ENCODE measurements at regions not wholly inside any gene's neighbourhood (a gene's known extent, or its start where the extent isn't known, plus 50 kb on each side); places are given as distances from the start of the nearest gene placed in this dataset.
"Not testable (repeated sequence)": the region's sequence is repeated elsewhere in the genome, so short reads cannot be mapped to it uniquely, and the experiment has no call there.

DNA sequence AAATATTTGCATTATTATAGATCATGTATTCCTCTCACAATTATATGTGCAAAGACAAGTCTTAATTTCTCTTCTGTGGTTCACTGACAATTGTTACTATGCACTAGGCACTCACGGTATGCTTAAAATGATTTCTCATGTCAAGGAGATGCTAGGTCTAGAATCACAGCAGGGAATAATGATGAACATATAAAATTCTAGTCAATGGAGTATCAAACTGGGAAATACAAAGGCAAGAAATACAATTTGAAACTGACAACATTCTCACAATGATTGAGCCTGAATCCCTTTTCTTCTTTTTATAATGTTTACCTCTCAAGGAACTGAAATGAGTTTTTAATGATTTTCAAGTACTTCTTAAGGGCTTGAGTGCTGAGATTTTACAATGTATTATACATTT lies 302.3 kb upstream of the GRAMD2B start:
- H3K27ac ChIP-seq, result no peak overlapping the region
- no peak for DNase-seq (ENCODE audit: low spot score in 2 of 2)
- 89% methylated on average over 1 of the region's 1 CpG for WGBS
- no peaks in the 10 kb centered on the region for H3K27me3 ChIP-seq
- TF ChIP-seq POLR2AphosphoS5 (IDR thresholded peaks at IDR 0.05) (no peak), EP300 (IDR thresholded peaks at IDR 0.05) (no peak)
- H3K4me3 ChIP-seq, result no peak overlapping the region
- H3K36me3 ChIP-seq, result no peaks in the 10 kb centered on the region
- H3K4me1 ChIP-seq, result no peaks in the 10 kb centered on the region
- no peaks in the 10 kb centered on the region for H3K9me3 ChIP-seq

DNA sequence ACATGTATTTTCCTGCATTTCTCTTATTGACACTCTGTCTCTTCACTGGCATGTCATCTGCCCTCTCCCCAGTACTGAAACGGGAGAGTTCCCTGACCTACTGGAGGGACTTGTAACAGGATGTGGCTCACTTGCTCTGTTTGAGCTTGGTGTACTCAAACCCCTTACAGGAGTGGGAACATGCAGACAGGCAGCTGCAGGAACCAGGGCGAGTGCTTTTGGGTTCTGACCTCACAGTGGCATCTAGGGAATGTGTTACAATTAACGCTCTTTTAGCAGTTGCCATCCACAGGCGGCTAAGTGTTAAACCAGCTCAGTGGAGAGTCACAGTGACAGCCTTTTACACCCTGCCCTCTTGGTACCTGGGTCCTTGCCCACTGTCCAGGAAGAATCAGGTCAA lies 300.3 kb upstream of the GRAMD2B start:
- H3K27ac ChIP-seq, result no peak overlapping the region

DNA sequence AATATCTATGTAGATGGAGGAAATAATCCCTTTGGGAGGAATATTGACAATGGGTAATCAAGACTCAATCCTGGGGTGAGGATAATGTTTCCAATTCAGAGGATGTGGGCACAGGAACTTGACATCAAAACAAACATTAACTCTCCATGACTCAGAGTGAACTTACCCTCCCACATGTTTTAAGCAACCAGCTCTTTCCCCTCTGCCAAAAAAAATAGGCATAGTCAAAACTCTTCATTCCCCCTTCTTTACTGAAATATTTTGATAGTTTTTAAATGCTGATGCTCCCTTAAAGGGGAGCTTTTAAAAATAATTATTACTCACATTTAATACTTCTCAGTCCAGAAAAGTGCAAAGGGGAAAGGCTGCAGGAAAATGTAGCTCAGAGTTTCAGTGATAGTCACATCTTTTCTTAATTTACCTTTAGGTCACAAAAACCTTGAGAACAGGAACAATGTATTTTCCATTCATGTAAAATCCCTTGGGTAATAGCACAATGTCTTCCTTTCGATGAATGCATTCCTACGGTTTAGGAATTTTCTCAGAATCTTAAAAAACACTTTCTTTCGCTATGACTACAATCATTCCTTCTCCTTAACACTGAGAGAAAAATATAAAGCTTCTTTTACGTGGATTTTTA lies 298.4 kb upstream of the GRAMD2B start:
- Histone ChIP-seq H3K27me3 (no peaks in the 10 kb centered on the region), H3K4me1 (no peaks in the 10 kb centered on the region), H3K36me3 (no peaks in the 10 kb centered on the region), H3K27ac (no peak overlapping the region), H3K9me3 (no peaks in the 10 kb centered on the region), H3K4me3 (no peak overlapping the region)
- no peak for TF ChIP-seq POLR2A (IDR thresholded peaks at IDR 0.05)
- no peak for TF ChIP-seq POLR2AphosphoS5 (IDR thresholded peaks at IDR 0.05)
- TF ChIP-seq, protein P1, sequence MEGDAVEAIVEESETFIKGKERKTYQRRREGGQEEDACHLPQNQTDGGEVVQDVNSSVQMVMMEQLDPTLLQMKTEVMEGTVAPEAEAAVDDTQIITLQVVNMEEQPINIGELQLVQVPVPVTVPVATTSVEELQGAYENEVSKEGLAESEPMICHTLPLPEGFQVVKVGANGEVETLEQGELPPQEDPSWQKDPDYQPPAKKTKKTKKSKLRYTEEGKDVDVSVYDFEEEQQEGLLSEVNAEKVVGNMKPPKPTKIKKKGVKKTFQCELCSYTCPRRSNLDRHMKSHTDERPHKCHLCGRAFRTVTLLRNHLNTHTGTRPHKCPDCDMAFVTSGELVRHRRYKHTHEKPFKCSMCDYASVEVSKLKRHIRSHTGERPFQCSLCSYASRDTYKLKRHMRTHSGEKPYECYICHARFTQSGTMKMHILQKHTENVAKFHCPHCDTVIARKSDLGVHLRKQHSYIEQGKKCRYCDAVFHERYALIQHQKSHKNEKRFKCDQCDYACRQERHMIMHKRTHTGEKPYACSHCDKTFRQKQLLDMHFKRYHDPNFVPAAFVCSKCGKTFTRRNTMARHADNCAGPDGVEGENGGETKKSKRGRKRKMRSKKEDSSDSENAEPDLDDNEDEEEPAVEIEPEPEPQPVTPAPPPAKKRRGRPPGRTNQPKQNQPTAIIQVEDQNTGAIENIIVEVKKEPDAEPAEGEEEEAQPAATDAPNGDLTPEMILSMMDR (IDR thresholded peaks at IDR 0.05), result no peak
- no peak for TF ChIP-seq EP300 (IDR thresholded peaks at IDR 0.05)
- WGBS, result 54% methylated on average over 4 of the region's 4 CpGs
- DNase-seq (ENCODE audit: low spot score in 2 of 2), result no peak

More for the DNA sequence above, 300.3 kb upstream of the GRAMD2B start:
- H3K4me3 ChIP-seq, result no peak overlapping the region
- no peaks in the 10 kb centered on the region for H3K4me1 ChIP-seq
- no peaks in the 10 kb centered on the region for H3K36me3 ChIP-seq
- 75% methylated on average over 4 of the region's 4 CpGs for WGBS
- TF ChIP-seq, protein P1 (IDR thresholded peaks at IDR 0.05), result no peak
- TF ChIP-seq POLR2A (IDR thresholded peaks at IDR 0.05), result no peak
- no peak for TF ChIP-seq POLR2AphosphoS5 (IDR thresholded peaks at IDR 0.05)
- no peak for TF ChIP-seq EP300 (IDR thresholded peaks at IDR 0.05)
- H3K9me3 ChIP-seq, result no peaks in the 10 kb centered on the region
- DNase-seq (ENCODE audit: low spot score in 2 of 2), result no peak
- H3K27me3 ChIP-seq, result no peaks in the 10 kb centered on the region

DNA sequence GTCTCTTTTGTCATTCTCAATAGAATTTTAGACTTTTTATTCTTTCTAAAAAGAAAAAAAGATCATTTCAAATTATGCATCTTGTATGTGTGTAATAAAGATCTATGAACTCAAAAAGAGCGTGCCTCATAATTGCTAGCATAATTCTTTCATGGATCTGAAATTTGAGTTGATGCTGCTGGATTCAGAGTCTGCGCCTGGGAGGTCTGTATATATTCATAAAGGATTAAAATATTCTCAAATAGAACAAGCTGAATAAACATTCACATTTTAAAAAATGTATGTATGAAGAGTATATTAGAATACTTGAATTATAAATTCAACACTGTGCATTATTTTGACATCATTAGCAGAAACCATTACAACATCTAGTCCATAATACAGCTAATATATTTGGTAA lies 297.8 kb upstream of the GRAMD2B start:
- TF ChIP-seq EP300 (IDR thresholded peaks at IDR 0.05) (no peak), POLR2A (IDR thresholded peaks at IDR 0.05) (no peak), POLR2AphosphoS5 (IDR thresholded peaks at IDR 0.05) (no peak)
- TF ChIP-seq, protein P1 (IDR thresholded peaks at IDR 0.05), result no peak
- DNase-seq (ENCODE audit: low spot score in 2 of 2), result no peak
- Histone ChIP-seq H3K9me3 (no peaks in the 10 kb centered on the region), H3K4me1 (no peaks in the 10 kb centered on the region), H3K27ac (no peak overlapping the region), H3K4me3 (no peak overlapping the region), H3K36me3 (no peaks in the 10 kb centered on the region), H3K27me3 (no peaks in the 10 kb centered on the region)
- WGBS, result 83% methylated on average over 2 of the region's 2 CpGs

DNA sequence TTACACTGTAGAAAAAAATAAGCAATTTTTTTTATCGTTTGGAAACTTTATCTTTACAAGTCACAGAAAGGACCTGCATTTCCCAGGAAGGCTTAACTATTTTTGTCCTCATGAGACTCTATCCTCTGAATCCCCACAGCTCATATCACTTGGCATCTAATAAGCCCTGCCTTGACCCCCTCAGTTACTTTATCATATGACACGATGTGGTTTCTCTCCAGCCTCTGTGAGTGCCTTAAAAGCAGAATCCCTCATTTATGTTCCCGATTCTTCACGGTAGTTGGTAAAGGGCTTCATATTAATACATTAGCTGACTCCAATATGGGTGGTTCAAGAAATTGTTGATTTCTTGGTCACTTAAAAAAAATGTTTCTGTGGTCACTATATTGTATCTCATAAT lies 296.6 kb upstream of the GRAMD2B start:
- DNase-seq (ENCODE audit: low spot score in 2 of 2), result no peak
- TF ChIP-seq EP300 (IDR thresholded peaks at IDR 0.05) (no peak), POLR2AphosphoS5 (IDR thresholded peaks at IDR 0.05) (no peak), POLR2A (IDR thresholded peaks at IDR 0.05) (no peak)
- TF ChIP-seq, protein P1 (IDR thresholded peaks at IDR 0.05), result no peak
- Histone ChIP-seq H3K36me3 (no peaks in the 10 kb centered on the region), H3K9me3 (no peaks in the 10 kb centered on the region), H3K27ac (no peak overlapping the region), H3K4me1 (no peaks in the 10 kb centered on the region), H3K27me3 (no peaks in the 10 kb centered on the region), H3K4me3 (no peak overlapping the region)
- WGBS, result 90% methylated on average over 4 of the region's 4 CpGs

DNA sequence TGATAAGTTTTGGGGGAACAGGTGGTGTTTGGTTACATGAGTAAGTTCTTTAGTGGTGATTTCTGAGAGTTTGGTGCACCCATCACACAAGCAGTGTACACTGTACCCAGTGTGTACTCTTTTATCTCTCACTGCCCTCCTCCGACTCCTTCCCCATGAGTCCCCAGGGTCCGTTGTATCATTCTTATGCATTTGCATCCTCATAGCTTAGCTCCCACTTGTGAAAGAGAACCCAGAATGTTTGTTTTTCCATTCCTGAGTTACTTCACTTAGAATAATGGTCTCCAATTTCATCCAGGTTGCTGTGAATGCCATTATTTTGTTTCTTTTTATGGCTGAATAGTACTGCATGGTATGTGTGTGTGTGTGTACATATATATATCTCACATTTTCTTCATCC lies 295.8 kb upstream of the GRAMD2B start:
- H3K27me3 ChIP-seq; H3K36me3 ChIP-seq; H3K27ac ChIP-seq; H3K4me1 ChIP-seq; H3K4me3 ChIP-seq; DNase-seq (ENCODE audit: low spot score in 2 of 2); H3K9me3 ChIP-seq: not testable (repeated sequence)
- 84% methylated on average over 2 of the region's 2 CpGs for WGBS

Measured in suprapubic skin (tissue), 4 donors.